GM19035 (cell line): ENCODE measurements at regions not wholly inside any gene's neighbourhood (a gene's known extent, or its start where the extent isn't known, plus 50 kb on each side); places are given as distances from the start of the nearest gene placed in this dataset.
"Not testable (repeated sequence)": the region's sequence is repeated elsewhere in the genome, so short reads cannot be mapped to it uniquely, and the experiment has no call there.

Source experiments
- ATAC-seq: cut with Tn5 transposase; IDR thresholded peaks from one replicate; pipeline ENCODE4 v1.9.1; 2021; ENCODE audit not compliant: unreplicated experiment

GRCh38 chr3:169029674-169030285 is 633.7 kb downstream of the MECOM start:
- ATAC-seq, result no peak

DNA sequence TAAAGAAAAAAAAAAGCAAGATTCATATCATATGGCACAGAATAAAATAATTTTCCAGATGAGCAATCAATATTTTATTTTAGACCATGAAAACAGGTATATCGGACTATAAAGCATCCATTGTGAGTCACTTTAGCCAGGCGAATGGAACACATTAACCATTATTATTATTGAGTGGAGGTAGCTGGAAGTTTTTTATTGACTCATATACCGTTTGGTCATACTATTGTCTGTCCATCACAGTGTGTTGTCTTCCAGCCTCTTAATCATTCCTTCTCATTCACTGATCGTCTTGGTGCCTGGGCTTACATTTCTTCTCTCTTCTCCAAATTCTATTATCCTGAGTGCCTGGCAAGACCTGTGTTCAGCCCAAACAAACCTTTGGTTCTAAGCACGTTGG is 634.8 kb downstream of the MECOM start:
- ATAC-seq, result no peak

DNA sequence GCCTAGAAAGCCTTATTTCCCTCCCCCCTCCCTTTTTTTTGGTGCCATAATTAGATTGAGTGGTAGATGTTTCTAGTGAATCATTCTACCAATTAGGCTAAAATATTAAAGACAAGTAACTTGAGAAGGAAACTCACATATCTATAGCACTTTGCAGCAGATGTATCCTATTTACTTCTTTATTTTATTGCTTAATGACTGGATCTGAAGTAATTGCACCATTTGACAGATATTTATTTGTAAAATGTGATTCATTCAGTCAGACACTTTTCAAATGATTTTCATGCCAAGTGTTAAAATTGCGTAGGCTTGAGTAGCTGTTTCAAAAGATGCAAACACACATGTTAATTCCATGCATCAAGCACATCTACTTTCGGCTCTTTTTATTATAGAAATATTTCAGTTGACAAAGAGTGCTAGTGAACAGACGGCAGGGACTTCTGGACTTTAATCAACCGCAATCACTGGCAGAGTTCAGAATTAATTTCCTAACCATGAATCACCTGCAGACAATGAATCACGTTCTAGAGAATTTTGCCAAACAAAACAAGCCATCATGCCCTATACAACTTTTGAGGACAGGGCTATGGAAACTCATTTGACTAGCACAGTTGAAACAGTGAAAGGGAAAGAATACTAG is 636.8 kb downstream of the MECOM start:
- ATAC-seq, result no peak

DNA sequence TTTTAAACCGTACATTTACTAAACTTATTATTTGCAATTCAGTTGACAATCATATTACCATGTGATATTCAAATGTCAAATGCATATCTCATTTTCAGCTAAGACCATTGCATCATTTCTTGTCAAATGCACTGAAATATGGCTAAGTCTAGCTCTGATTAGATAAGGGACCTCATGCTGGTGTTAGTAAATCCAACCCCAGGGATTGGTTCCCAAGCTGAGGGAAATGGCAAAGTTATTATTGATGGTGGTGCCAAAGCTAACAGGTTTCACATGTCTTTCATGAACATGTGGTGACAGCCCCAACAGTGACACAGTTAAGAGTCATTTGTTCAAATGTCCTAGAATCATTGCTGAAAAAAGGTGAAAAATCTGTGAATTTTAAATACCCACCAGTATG is 641.1 kb downstream of the MECOM start:
- no peak for ATAC-seq

DNA sequence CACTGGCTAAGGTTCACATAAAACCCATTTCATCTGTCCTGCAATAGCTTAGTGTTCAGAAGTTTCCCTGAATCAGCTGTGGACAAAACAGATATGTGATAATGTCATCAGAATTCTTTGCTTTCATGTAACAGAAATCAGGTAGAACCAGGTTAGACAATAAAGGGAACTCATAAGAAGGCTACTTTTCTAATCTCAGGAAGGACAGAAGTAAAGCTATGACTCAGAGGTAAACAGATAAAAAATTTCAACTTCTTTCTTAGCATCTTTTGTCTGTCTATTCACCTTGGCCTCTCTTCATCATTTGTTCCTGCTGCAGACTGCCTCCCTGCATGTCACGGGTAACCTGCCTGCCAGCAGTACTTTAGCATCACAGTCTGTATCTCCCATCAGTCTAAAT is 643.1 kb downstream of the MECOM start:
- ATAC-seq, result no peak

DNA sequence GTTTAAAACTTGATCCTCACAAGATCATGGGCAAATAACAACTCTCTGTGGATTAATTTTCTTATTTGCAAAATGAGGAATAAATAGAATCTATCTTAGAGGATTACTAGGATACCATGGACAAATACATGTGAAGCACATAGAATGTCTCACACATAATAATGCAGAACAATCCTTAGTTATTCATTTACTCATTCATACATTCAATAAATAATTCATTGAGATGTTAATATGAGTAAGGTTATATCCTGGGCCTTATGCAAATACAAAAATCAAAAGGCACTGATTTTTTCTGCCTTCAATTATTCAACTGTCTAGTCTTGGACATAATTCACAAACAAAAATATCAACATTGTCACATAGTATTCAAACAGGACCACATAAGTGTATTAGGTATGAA is 654.1 kb downstream of the MECOM start:
- ATAC-seq, result no peak

- ATAC-seq, result no peak
Measured at GRCh38 chr3:169008776-169009358, 654.6 kb downstream of the MECOM start.

DNA sequence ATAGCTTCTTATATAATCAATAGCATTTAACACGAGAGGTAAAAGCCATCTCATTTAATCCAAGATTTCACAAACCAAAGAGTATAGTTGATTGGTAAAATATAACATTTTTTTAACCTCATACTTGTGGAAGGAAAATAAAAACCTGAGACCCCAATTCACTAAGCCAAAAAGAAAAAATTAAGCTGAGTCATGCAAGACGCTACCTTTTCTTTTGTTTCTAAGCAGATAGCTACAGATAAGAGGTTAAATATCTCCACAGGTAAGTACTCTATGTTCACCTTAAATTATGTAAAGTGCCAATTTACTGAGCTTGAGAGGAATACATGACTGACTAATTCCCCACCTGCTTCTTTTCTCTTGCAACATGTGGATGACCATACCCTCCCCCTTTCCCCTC is 656.4 kb downstream of the MECOM start:
- no peak for ATAC-seq

- not testable (repeated sequence) for ATAC-seq
Measured at GRCh38 chr3:169006398-169006797, 657.1 kb downstream of the MECOM start.

DNA sequence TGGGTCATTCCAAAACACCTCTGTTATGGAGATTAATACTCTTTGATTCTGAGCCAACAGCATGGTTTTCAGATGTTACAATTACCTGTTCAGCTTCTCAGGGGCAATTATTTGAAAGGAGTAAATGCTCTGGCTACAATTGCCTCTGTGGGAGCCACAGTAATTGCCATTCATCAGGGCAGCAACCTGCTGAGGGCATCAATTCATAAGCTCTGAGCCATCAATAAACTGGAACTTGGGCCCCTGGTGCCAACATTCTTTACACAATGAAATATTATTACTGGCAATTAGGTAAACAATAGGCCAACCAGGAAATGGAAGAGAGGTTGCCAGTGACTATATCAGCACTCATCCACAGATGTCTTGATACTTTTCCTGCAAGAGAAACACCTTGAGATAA is 660.8 kb downstream of the MECOM start:
- no peak for ATAC-seq

DNA sequence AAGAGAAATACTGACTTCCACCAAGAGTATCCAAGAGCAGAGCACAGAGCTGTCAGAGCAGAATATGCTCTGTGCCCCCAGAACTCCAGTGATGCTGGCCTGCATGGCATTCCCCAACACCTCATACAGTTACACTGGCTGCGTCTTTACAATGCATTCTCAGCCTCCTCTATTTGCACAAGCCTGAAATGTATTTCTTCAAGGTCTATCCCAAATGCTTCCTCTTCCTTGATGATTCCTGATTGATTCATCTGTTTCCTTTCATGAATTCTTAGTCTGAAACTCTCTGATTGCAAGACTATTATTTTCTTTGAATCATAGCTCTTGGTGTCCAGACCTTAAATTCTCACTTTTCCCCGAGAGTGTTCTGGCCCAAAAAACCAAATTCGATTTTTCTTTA is 664.7 kb downstream of the MECOM start:
- ATAC-seq, result no peak

DNA sequence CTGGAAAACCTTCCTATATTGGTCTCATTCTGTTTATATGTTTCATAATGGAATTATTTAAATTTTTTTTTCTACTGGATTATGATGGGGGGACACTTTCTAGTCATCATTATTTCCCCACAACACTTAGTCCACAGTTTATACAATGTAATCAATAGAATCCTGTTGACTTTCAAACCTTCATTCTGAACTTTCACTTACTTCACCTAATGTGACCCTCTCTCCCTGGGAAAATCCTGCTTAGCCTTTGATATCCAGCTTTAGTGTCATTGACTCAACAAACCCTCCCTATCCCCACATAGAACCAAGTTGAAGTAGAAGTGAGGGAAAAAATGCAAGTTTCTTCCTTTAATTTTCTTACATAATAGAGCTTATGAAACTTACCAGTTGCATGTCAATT is 666.0 kb downstream of the MECOM start:
- ATAC-seq, result no peak

DNA sequence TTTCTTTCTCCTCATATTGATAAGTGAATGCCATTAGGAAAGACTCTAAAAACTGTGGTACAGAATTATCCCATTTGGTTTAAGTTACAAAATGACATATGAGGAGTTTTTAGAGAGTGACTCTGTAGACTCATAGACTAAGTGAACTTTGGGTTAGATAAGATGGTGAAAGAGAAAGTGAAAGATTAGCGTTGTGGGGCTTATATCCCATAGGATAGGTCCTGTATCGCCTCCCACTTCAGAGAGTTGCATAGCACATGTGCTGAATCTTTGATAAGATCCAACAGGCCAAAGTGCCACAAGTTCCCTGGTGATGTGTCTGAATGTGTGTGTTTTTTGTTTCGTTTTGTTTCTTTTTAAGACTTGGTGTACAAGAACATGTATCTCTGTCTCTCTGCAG is 666.9 kb downstream of the MECOM start:
- ATAC-seq, result no peak

- ATAC-seq, result no peak
Measured at GRCh38 chr3:168995129-168995528, 668.4 kb downstream of the MECOM start.

GRCh38 chr3:168991803-168992202 is 671.7 kb downstream of the MECOM start:
- ATAC-seq, result no peak

- no peak for ATAC-seq
Measured at GRCh38 chr3:168990621-168991020, 672.9 kb downstream of the MECOM start.

- ATAC-seq, result no peak
Measured at GRCh38 chr3:168990134-168990533, 673.4 kb downstream of the MECOM start.

GRCh38 chr3:168989396-168989795 is 674.1 kb downstream of the MECOM start:
- ATAC-seq, result no peak

DNA sequence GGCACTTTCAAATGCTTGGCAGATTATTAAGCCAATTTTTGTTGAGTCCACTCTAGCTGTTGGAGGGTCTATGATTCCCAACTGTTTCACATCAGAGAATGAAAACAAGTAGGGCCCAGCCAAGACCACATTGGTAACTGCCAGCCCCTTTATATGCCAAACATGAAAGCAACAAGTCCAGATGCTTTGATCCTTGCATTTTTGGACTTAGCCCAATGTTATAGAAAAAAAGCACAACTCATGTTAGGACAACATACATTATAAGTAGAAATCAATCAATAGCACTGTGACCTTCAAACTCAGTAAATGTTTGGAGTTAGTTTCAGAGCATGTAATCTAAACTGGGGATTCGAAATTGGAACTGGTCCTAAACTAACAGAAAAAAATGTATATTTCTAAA is 674.7 kb downstream of the MECOM start:
- ATAC-seq, result no peak

GRCh38 chr3:168984872-168985271 is 678.6 kb downstream of the MECOM start:
- no peak for ATAC-seq

- ATAC-seq, result no peak
Measured at GRCh38 chr3:168983046-168983445, 680.5 kb downstream of the MECOM start.

DNA sequence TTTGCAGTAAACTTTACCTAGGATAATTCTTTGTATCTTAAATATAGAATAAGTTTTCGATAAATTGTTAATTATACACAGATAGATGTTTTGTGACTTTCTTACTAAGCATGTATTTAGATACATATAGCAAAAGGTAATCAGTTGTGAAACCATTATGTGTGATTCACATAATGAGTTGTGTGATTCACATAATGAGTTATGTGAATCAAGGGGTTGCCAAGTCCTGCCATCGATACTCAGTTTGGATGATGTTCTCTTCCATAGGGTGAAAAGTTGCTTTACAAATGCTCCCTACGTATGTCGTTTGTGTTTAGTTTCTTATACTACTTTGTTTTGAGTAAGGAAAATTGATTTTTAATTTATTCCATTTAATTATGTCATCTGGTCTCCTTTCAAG is 682.1 kb downstream of the MECOM start:
- ATAC-seq, result no peak
